ENCODE measurements at regions not wholly inside any gene's neighbourhood (a gene's known extent, or its start where the extent isn't known, plus 50 kb on each side); places are given as distances from the start of the nearest gene placed in this dataset.

- Histone ChIP-seq H3K9me3 (no peaks in the 10 kb centered on the region), H3K27me3 (replicated peaks; ENCODE audit: insufficient read depth) (no peaks in the 10 kb centered on the region), H3K4me3 (no peak overlapping the region), H3K36me3 (no peaks in the 10 kb centered on the region), H3K27ac (no peak overlapping the region), H3K4me1 (replicated peaks) (no peaks in the 10 kb centered on the region)
- no peak for TF ChIP-seq POLR2A (IDR thresholded peaks at IDR 0.05)
- no peak for TF ChIP-seq POLR2AphosphoS5 (IDR thresholded peaks at IDR 0.05)
- TF ChIP-seq, protein P1, sequence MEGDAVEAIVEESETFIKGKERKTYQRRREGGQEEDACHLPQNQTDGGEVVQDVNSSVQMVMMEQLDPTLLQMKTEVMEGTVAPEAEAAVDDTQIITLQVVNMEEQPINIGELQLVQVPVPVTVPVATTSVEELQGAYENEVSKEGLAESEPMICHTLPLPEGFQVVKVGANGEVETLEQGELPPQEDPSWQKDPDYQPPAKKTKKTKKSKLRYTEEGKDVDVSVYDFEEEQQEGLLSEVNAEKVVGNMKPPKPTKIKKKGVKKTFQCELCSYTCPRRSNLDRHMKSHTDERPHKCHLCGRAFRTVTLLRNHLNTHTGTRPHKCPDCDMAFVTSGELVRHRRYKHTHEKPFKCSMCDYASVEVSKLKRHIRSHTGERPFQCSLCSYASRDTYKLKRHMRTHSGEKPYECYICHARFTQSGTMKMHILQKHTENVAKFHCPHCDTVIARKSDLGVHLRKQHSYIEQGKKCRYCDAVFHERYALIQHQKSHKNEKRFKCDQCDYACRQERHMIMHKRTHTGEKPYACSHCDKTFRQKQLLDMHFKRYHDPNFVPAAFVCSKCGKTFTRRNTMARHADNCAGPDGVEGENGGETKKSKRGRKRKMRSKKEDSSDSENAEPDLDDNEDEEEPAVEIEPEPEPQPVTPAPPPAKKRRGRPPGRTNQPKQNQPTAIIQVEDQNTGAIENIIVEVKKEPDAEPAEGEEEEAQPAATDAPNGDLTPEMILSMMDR (IDR thresholded peaks at IDR 0.05) = no peak
- DNase-seq (ENCODE audit: low spot score) = no peak
- intact Hi-C loops (cut with DNase I) = no loop called here
Observed at GRCh38 chr4:64022560-64022959, 386.7 kb downstream of the TECRL start.

DNA sequence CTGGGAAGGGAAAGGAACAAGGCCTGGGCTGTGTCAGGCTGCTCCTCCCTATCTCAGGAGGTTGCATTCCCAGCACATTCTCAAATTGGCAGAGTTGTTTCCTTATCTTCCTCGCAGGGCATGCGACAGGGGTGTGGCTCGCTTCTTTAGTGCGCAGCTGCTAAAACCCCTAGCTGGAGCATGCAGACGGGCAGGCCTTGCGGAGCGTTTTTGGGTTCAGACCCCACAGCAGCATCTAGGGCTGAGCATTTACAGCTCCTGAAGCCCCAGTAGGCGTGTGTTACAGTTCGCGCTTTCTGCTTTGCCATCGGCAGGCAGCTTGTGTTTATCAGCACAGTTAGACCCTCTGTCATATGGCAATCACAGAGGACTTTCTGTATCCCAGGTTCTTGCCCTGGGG is 392.4 kb downstream of the TECRL start:
- TF ChIP-seq POLR2A (IDR thresholded peaks at IDR 0.05) (no peak), POLR2AphosphoS5 (IDR thresholded peaks at IDR 0.05) (no peak)
- TF ChIP-seq, protein P1 (IDR thresholded peaks at IDR 0.05) = no peak
- WGBS = 89% methylated on average over 11 of the region's 11 CpGs
- no peak overlapping the region for H3K27ac ChIP-seq
- H3K4me3 ChIP-seq = no peak overlapping the region
- no peak for DNase-seq (ENCODE audit: low spot score)
- no peaks in the 10 kb centered on the region for H3K27me3 ChIP-seq (replicated peaks; ENCODE audit: insufficient read depth)
- H3K4me1 ChIP-seq (replicated peaks) = no peaks in the 10 kb centered on the region
- H3K9me3 ChIP-seq = no peaks in the 10 kb centered on the region
- H3K36me3 ChIP-seq = no peaks in the 10 kb centered on the region
- intact Hi-C loops (cut with DNase I) = no loop called here

GRCh38 chr4:64014647-64015046 is 394.6 kb downstream of the TECRL start:
- no peaks in the 10 kb centered on the region for H3K27me3 ChIP-seq (replicated peaks; ENCODE audit: insufficient read depth)
- H3K36me3 ChIP-seq = no peaks in the 10 kb centered on the region
- H3K9me3 ChIP-seq = no peaks in the 10 kb centered on the region
- H3K4me3 ChIP-seq = no peak overlapping the region
- TF ChIP-seq POLR2A (IDR thresholded peaks at IDR 0.05) = no peak
- TF ChIP-seq, protein P1 (IDR thresholded peaks at IDR 0.05) = no peak
- TF ChIP-seq POLR2AphosphoS5 (IDR thresholded peaks at IDR 0.05) = peak; percentile 56
- H3K27ac ChIP-seq = no peak overlapping the region
- peak; percentile 16 for DNase-seq (ENCODE audit: low spot score)
- intact Hi-C loops (cut with DNase I) = no loop called here
- H3K4me1 ChIP-seq (replicated peaks) = no peaks in the 10 kb centered on the region
- WGBS = 22% methylated on average over 5 of the region's 5 CpGs

- no peaks in the 10 kb centered on the region for H3K36me3 ChIP-seq
- no peaks in the 10 kb centered on the region for H3K4me1 ChIP-seq (replicated peaks)
- 90% methylated on average over 5 of the region's 5 CpGs for WGBS
- TF ChIP-seq POLR2A (IDR thresholded peaks at IDR 0.05) (no peak), POLR2AphosphoS5 (IDR thresholded peaks at IDR 0.05) (no peak)
- TF ChIP-seq, protein P1 (IDR thresholded peaks at IDR 0.05) = no peak
- H3K27me3 ChIP-seq (replicated peaks; ENCODE audit: insufficient read depth) = no peaks in the 10 kb centered on the region
- no peak overlapping the region for H3K4me3 ChIP-seq
- DNase-seq (ENCODE audit: low spot score) = no peak
- intact Hi-C loops (cut with DNase I) = no loop called here
- no peak overlapping the region for H3K27ac ChIP-seq
- no peaks in the 10 kb centered on the region for H3K9me3 ChIP-seq
Observed at GRCh38 chr4:64001229-64001898, 407.9 kb downstream of the TECRL start.

GRCh38 chr4:64000241-64000640 is 409.0 kb downstream of the TECRL start:
- no peaks in the 10 kb centered on the region for H3K27me3 ChIP-seq (replicated peaks; ENCODE audit: insufficient read depth)
- TF ChIP-seq POLR2A (IDR thresholded peaks at IDR 0.05) = no peak
- no peak overlapping the region for H3K4me3 ChIP-seq
- H3K36me3 ChIP-seq = no peaks in the 10 kb centered on the region
- H3K9me3 ChIP-seq = no peaks in the 10 kb centered on the region
- H3K4me1 ChIP-seq (replicated peaks) = no peaks in the 10 kb centered on the region
- intact Hi-C loops (cut with DNase I) = no loop called here
- H3K27ac ChIP-seq = no peak overlapping the region
- no peak for DNase-seq (ENCODE audit: low spot score)

Data from prostate gland (tissue), 2 donors.